ENCODE measurements at regions not wholly inside any gene's neighbourhood (a gene's known extent, or its start where the extent isn't known, plus 50 kb on each side); places are given as distances from the start of the nearest gene placed in this dataset.

GRCh38 chr4:18445110-18445509 lies 423.6 kb upstream of the LCORL start:
- no peaks in the 10 kb centered on the region for H3K4me1 ChIP-seq (ENCODE audit: control insufficient read depth, insufficient read depth, low read length, poor library complexity, severe bottlenecking)
- no peak overlapping the region for H3K27ac ChIP-seq (ENCODE audit: low read depth, low read length, severe bottlenecking)
- H3K9me3 ChIP-seq (ENCODE audit: control insufficient read depth, low read length), result no peaks in the 10 kb centered on the region
- no peaks in the 10 kb centered on the region for H3K36me3 ChIP-seq (ENCODE audit: control insufficient read depth, insufficient read depth, low read length)
- 86% methylated on average over 1 of the region's 4 CpGs; no CpG with 5 or more reads in 1 of the 2 experiments for WGBS, 2 experiments (ENCODE audit: insufficient coverage in 2 of 2)
- H3K4me3 ChIP-seq (ENCODE audit: extremely low read depth, insufficient read depth, low read length, poor library complexity, severe bottlenecking), result no peak overlapping the region

GRCh38 chr4:18444206-18444605 lies 422.7 kb upstream of the LCORL start:
- H3K4me1 ChIP-seq (ENCODE audit: control insufficient read depth, insufficient read depth, low read length, poor library complexity, severe bottlenecking), result no peaks in the 10 kb centered on the region
- no peak overlapping the region for H3K27ac ChIP-seq (ENCODE audit: low read depth, low read length, severe bottlenecking)
- 88 to 100% methylated on average over 1 of the region's 3 CpGs for WGBS, 2 experiments (ENCODE audit: insufficient coverage in 2 of 2)
- no peaks in the 10 kb centered on the region for H3K36me3 ChIP-seq (ENCODE audit: control insufficient read depth, insufficient read depth, low read length)
- no peaks in the 10 kb centered on the region for H3K9me3 ChIP-seq (ENCODE audit: control insufficient read depth, low read length)
- no peak overlapping the region for H3K4me3 ChIP-seq (ENCODE audit: extremely low read depth, insufficient read depth, low read length, poor library complexity, severe bottlenecking)

- Histone ChIP-seq H3K27ac (ENCODE audit: low read depth, low read length, severe bottlenecking) (no peak overlapping the region), H3K4me3 (ENCODE audit: extremely low read depth, insufficient read depth, low read length, poor library complexity, severe bottlenecking) (no peak overlapping the region), H3K4me1 (ENCODE audit: control insufficient read depth, insufficient read depth, low read length, poor library complexity, severe bottlenecking) (no peaks in the 10 kb centered on the region), H3K9me3 (ENCODE audit: control insufficient read depth, low read length) (no peaks in the 10 kb centered on the region), H3K36me3 (ENCODE audit: control insufficient read depth, insufficient read depth, low read length) (no peaks in the 10 kb centered on the region)
- WGBS, 2 experiments (ENCODE audit: insufficient coverage in 2 of 2), result no CpG with 5 or more reads among the region's 1 CpG
Measured at GRCh38 chr4:18442957-18443356, 421.4 kb upstream of the LCORL start.

- Histone ChIP-seq H3K4me1 (ENCODE audit: control insufficient read depth, insufficient read depth, low read length, poor library complexity, severe bottlenecking) (no peaks in the 10 kb centered on the region), H3K36me3 (ENCODE audit: control insufficient read depth, insufficient read depth, low read length) (no peaks in the 10 kb centered on the region), H3K9me3 (ENCODE audit: control insufficient read depth, low read length) (no peaks in the 10 kb centered on the region), H3K27ac (ENCODE audit: low read depth, low read length, severe bottlenecking) (no peak overlapping the region), H3K4me3 (ENCODE audit: extremely low read depth, insufficient read depth, low read length, poor library complexity, severe bottlenecking) (no peak overlapping the region)
- WGBS, 2 experiments (ENCODE audit: insufficient coverage in 2 of 2), result 88 to 100% methylated on average over 1 to 2 of the region's 2 CpGs
Measured at GRCh38 chr4:18441676-18442075, 420.1 kb upstream of the LCORL start.

GRCh38 chr4:18441203-18441590 lies 419.6 kb upstream of the LCORL start:
- no peaks in the 10 kb centered on the region for H3K4me1 ChIP-seq (ENCODE audit: control insufficient read depth, insufficient read depth, low read length, poor library complexity, severe bottlenecking)
- H3K27ac ChIP-seq (ENCODE audit: low read depth, low read length, severe bottlenecking), result no peak overlapping the region
- H3K4me3 ChIP-seq (ENCODE audit: extremely low read depth, insufficient read depth, low read length, poor library complexity, severe bottlenecking), result no peak overlapping the region
- H3K36me3 ChIP-seq (ENCODE audit: control insufficient read depth, insufficient read depth, low read length), result no peaks in the 10 kb centered on the region
- WGBS, 2 experiments (ENCODE audit: insufficient coverage in 2 of 2), result no CpG with 5 or more reads among the region's 3 CpGs
- H3K9me3 ChIP-seq (ENCODE audit: control insufficient read depth, low read length), result no peaks in the 10 kb centered on the region

GRCh38 chr4:18440527-18441202 lies 419.1 kb upstream of the LCORL start:
- Histone ChIP-seq H3K36me3 (ENCODE audit: control insufficient read depth, insufficient read depth, low read length) (no peaks in the 10 kb centered on the region), H3K4me3 (ENCODE audit: extremely low read depth, insufficient read depth, low read length, poor library complexity, severe bottlenecking) (no peak overlapping the region), H3K27ac (ENCODE audit: low read depth, low read length, severe bottlenecking) (no peak overlapping the region), H3K4me1 (ENCODE audit: control insufficient read depth, insufficient read depth, low read length, poor library complexity, severe bottlenecking) (no peaks in the 10 kb centered on the region), H3K9me3 (ENCODE audit: control insufficient read depth, low read length) (no peaks in the 10 kb centered on the region)
- 65 to 89% methylated on average over 1 to 5 of the region's 7 CpGs for WGBS, 2 experiments (ENCODE audit: insufficient coverage in 2 of 2)

- H3K9me3 ChIP-seq (ENCODE audit: control insufficient read depth, low read length), result no peaks in the 10 kb centered on the region
- H3K27ac ChIP-seq (ENCODE audit: low read depth, low read length, severe bottlenecking), result no peak overlapping the region
- no peaks in the 10 kb centered on the region for H3K36me3 ChIP-seq (ENCODE audit: control insufficient read depth, insufficient read depth, low read length)
- no peaks in the 10 kb centered on the region for H3K4me1 ChIP-seq (ENCODE audit: control insufficient read depth, insufficient read depth, low read length, poor library complexity, severe bottlenecking)
- H3K4me3 ChIP-seq (ENCODE audit: extremely low read depth, insufficient read depth, low read length, poor library complexity, severe bottlenecking), result no peak overlapping the region
- WGBS, 2 experiments (ENCODE audit: insufficient coverage in 2 of 2), result 83 to 100% methylated on average over 2 to 3 of the region's 3 CpGs
Measured at GRCh38 chr4:18439311-18439710, 417.8 kb upstream of the LCORL start.

- Histone ChIP-seq H3K27ac (ENCODE audit: low read depth, low read length, severe bottlenecking) (no peak overlapping the region), H3K36me3 (ENCODE audit: control insufficient read depth, insufficient read depth, low read length) (no peaks in the 10 kb centered on the region), H3K9me3 (ENCODE audit: control insufficient read depth, low read length) (no peaks in the 10 kb centered on the region), H3K4me3 (ENCODE audit: extremely low read depth, insufficient read depth, low read length, poor library complexity, severe bottlenecking) (no peak overlapping the region), H3K4me1 (ENCODE audit: control insufficient read depth, insufficient read depth, low read length, poor library complexity, severe bottlenecking) (no peaks in the 10 kb centered on the region)
Measured at GRCh38 chr4:18435781-18436180, 414.2 kb upstream of the LCORL start.

GRCh38 chr4:18422685-18423084 lies 401.1 kb upstream of the LCORL start:
- H3K27ac ChIP-seq (ENCODE audit: low read depth, low read length, severe bottlenecking), result no peak overlapping the region
- no peaks in the 10 kb centered on the region for H3K4me1 ChIP-seq (ENCODE audit: control insufficient read depth, insufficient read depth, low read length, poor library complexity, severe bottlenecking)
- 65 to 75% methylated on average over 3 to 4 of the region's 4 CpGs for WGBS, 2 experiments (ENCODE audit: insufficient coverage in 2 of 2)

GRCh38 chr4:18421519-18421918 lies 400.0 kb upstream of the LCORL start:
- no peak overlapping the region for H3K4me3 ChIP-seq (ENCODE audit: extremely low read depth, insufficient read depth, low read length, poor library complexity, severe bottlenecking)
- H3K27ac ChIP-seq (ENCODE audit: low read depth, low read length, severe bottlenecking), result no peak overlapping the region
- H3K9me3 ChIP-seq (ENCODE audit: control insufficient read depth, low read length), result peaks cover 3% of the 10 kb centered on the region
- no peaks in the 10 kb centered on the region for H3K36me3 ChIP-seq (ENCODE audit: control insufficient read depth, insufficient read depth, low read length)
- H3K4me1 ChIP-seq (ENCODE audit: control insufficient read depth, insufficient read depth, low read length, poor library complexity, severe bottlenecking), result no peaks in the 10 kb centered on the region
- no CpG with 5 or more reads among the region's 2 CpGs for WGBS, 2 experiments (ENCODE audit: insufficient coverage in 2 of 2)

More at GRCh38 chr4:18422685-18423084, 401.1 kb upstream of the LCORL start:
- no peaks in the 10 kb centered on the region for H3K9me3 ChIP-seq (ENCODE audit: control insufficient read depth, low read length)
- H3K4me3 ChIP-seq (ENCODE audit: extremely low read depth, insufficient read depth, low read length, poor library complexity, severe bottlenecking), result no peak overlapping the region
- no peaks in the 10 kb centered on the region for H3K36me3 ChIP-seq (ENCODE audit: control insufficient read depth, insufficient read depth, low read length)

GRCh38 chr4:18419780-18420179 lies 398.2 kb upstream of the LCORL start:
- Histone ChIP-seq H3K4me3 (ENCODE audit: extremely low read depth, insufficient read depth, low read length, poor library complexity, severe bottlenecking) (no peak overlapping the region), H3K4me1 (ENCODE audit: control insufficient read depth, insufficient read depth, low read length, poor library complexity, severe bottlenecking) (no peaks in the 10 kb centered on the region), H3K36me3 (ENCODE audit: control insufficient read depth, insufficient read depth, low read length) (no peaks in the 10 kb centered on the region), H3K27ac (ENCODE audit: low read depth, low read length, severe bottlenecking) (no peak overlapping the region), H3K9me3 (ENCODE audit: control insufficient read depth, low read length) (peaks cover 3% of the 10 kb centered on the region)
- 85 to 95% methylated on average over 1 to 3 of the region's 3 CpGs for WGBS, 2 experiments (ENCODE audit: insufficient coverage in 2 of 2)
